ENCODE measurements at regions not wholly inside any gene's neighbourhood (a gene's known extent, or its start where the extent isn't known, plus 50 kb on each side); places are given as distances from the start of the nearest gene placed in this dataset.
"Not testable (repeated sequence)": the region's sequence is repeated elsewhere in the genome, so short reads cannot be mapped to it uniquely, and the experiment has no call there.

DNA sequence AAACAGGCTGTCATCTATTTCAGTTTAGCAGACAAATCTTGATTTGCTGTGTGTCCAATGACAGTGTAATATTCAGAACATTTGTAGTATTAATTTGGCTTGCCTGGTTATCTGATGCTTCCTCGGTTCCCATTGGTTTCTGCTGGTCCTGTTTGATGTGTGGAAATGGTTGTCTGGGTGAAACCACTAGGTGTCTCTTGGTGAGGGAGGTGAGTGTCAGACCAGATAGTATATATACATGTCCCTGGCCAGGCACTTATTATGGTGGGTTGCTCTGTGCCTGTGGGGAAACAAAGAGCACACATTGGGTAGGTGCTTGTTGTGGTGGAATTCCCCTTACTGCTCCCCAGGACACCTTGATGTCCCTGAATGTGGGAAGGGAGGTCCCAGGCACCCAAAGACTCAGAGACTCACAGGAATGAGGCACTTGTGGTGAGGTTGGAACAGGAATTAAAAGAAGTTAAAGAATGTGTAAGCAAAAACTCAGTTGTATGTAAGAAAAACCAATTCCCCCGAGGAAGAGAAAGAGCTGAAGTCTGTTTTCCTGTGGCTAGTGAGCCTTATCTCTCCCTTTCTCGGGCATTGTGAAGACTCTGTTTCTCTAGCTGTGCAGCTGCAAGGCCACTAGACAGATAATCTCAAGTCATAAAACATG is 1519.1 kb downstream of the BRINP3 start:
- DNase-seq (ENCODE audit: low read depth, low spot score) = peak; percentile 56

- DNase-seq (ENCODE audit: low read depth, low spot score) = no peak
Observed at GRCh38 chr1:188986745-188987417, 1490.8 kb downstream of the BRINP3 start.

- no peak for DNase-seq (ENCODE audit: low read depth, low spot score)
Observed at GRCh38 chr1:188988589-188988988, 1489.1 kb downstream of the BRINP3 start.

DNA sequence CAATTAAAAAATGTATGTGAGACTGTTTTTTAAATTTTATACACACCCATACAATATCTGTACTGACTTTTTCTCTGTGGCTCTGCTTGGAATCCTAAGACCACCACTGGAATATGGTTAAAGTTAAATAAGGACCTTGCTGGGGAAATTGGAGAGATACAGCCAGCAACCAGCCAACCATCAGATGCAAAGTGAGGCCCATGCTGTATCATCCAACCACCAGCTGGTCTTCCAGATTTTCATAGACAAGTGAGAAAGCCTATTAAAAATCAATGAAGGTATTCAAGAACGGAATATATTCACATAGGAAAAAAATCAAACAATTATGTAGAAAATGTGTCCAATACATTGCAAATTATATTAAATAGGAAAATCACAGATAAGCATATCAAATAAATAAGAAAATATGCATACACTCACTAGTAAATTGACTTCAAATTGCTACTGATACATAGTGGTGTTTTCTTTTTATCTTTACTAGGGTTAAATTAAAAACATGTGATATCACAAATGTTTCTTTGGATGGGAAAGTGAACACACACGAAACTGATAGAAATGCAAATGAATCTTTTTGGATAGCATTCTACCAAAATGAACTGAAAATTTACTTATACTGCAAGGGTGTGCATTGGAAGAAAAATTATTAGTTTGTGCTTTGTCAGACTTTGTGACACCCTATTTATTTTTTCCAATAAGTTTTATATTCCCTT is 1486.3 kb downstream of the BRINP3 start:
- DNase-seq (ENCODE audit: low read depth, low spot score) = no peak

DNA sequence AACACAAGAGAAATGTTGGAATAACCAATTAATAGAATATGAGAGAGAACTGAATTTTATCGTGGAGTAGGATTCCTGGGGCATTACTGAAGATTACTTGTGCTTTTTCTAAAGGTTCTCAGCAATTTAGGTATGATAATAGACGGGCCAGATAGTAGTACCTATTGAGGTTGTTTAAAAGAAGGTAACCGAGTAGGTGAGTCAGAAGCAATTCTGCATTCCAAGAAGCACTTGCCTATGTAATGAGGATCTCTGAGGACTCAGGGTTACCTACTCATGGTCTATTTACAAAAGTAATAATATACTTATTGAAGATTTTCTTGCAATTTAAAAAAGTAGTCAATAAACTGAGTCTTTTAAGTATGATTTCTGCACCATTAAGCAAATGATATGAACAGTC is 1469.8 kb downstream of the BRINP3 start:
- DNase-seq (ENCODE audit: low read depth, low spot score) = no peak

DNA sequence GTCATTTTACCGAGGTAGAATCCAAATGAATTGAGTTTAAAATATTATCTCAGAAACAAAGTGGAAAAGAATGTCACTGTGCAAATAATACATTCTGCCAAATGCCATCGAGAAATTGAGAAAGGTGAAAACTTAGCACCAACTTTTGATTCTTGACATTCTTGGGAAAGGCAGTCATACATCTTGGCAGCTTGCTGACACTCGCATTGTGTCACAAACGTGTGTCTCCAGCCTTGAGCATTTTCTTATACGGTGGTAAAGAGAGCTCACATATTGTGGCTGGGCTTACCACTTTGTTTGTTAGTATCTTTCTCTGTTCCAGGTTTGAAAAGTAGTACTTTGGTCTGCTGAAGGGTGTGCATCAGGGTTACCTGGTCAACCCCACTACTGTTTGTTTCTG is 1456.1 kb downstream of the BRINP3 start:
- peak; percentile 0 for DNase-seq (ENCODE audit: low read depth, low spot score)

- no peak for DNase-seq (ENCODE audit: low read depth, low spot score)
Observed at GRCh38 chr1:189022015-189022414, 1455.6 kb downstream of the BRINP3 start.

DNA sequence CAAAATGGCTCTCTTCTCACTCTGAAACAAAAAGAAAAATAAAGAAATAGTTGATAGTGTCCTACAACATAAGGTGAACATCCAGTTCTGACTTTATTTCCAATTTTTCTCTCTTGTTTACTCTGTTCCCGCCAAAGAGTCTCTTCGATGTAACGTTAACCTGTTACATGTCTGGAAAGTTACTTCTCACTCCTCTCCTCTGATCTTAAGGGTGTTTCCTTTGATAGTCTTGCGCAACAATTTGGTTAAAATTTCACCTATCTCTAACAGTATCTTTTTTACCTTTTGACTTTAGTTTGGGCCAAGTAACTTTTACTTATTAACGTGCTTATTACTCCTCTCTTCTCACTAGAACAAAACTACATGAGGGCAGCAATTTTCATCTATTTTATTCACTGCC is 1450.2 kb downstream of the BRINP3 start:
- no peak for DNase-seq (ENCODE audit: low read depth, low spot score)

- DNase-seq (ENCODE audit: low read depth, low spot score) = no peak
Observed at GRCh38 chr1:189033169-189033568, 1444.5 kb downstream of the BRINP3 start.

- DNase-seq (ENCODE audit: low read depth, low spot score) = no peak
Observed at GRCh38 chr1:189036628-189037027, 1441.0 kb downstream of the BRINP3 start.

GRCh38 chr1:189046127-189046526 is 1431.5 kb downstream of the BRINP3 start:
- no peak for DNase-seq (ENCODE audit: low read depth, low spot score)

GRCh38 chr1:189084811-189085210 is 1392.9 kb downstream of the BRINP3 start:
- DNase-seq (ENCODE audit: low read depth, low spot score) = no peak

- DNase-seq (ENCODE audit: low read depth, low spot score) = peak; percentile 37
Observed at GRCh38 chr1:189103956-189104355, 1373.7 kb downstream of the BRINP3 start.

DNA sequence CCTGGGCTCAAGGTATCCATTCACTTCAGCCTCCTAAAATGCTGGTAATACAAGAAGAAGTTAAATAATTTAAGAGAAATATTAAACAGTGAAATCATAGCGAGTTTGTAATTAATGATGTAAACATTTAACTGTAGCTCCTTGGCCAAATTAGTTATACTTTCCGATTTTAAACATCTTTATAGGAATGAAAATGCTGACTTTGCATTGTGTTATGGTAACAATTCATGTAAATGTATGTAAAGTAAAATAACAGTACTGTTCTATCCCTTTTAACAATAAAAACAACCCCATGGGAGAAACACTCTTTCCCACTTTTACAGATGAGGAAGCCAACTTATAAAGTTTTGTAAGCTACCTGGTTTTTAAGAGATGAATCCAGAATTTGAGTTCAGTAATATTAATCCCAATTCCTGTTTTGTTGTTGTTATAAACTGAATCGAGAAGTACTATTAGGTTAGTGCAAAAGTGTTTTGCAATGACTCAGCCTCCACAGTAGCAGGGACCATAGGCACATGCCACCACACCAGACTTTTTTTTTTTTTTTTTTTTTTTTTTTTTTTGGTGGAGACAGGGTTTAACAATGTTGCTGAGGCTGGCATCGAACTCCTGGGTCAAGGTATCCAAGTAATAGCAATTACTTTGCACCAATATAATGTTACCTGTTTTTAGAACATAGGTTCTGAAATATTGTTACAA is 1360.4 kb downstream of the BRINP3 start:
- DNase-seq (ENCODE audit: low read depth, low spot score) = no peak

DNA sequence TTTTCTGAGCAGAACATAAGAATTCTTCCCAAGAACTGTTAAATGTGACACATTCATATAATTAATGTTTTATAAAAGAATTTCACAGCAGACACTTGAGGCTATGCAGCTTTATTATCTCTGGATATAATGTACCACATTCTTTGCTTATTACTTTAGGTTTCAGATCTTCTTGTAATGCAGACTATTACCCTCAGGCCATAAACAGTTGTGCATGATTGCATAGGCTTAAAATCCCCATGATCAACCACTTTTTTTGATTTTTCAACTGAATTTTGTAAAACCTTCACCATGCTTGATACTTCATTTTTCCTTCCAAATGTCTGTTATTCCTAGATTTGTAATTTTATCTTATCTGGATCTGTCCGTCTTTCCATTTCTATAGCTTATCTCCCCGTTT is 1355.7 kb downstream of the BRINP3 start:
- DNase-seq (ENCODE audit: low read depth, low spot score) = no peak

- no peak for DNase-seq (ENCODE audit: low read depth, low spot score)
Observed at GRCh38 chr1:189125694-189126093, 1352.0 kb downstream of the BRINP3 start.

DNA sequence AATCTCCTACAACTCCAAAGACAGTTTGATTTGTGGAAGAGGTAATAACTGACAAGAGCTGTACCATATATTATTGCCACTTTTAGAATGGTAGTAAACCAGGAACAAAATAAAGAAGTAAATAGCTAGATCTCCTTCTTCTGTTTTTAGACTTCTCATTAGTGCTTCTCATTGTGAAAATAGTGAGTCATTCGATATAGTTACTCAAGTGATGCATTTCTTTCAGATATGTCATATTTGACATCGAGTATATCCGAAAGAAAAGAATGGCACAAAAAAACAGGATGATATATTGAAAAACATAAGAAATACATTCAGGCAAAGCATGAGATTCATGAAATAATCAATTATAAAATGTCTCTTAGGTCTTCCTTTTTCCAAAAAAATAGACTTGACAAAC is 1346.1 kb downstream of the BRINP3 start:
- DNase-seq (ENCODE audit: low read depth, low spot score) = no peak

- DNase-seq (ENCODE audit: low read depth, low spot score) = not testable (repeated sequence)
Observed at GRCh38 chr1:189139748-189140147, 1337.9 kb downstream of the BRINP3 start.

DNA sequence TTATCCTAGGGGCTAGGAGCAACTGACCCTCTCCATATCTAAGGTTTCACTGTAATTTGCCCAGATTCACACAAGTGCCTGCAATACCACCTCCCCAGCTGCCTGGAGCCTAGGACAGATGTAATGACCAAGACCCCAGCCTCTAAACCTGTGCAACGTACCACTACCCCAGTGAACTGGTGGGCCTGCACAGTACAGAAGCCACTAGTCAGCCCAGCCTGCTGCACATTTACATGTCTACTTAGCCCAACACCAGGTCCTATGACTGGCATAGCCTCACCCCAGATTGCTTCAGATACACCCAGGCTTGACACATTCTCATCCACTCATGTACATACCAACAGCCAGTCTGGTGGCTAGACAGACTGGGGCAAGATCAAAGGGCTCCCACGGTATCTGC is 1336.6 kb downstream of the BRINP3 start:
- DNase-seq (ENCODE audit: low read depth, low spot score) = no peak

DNA sequence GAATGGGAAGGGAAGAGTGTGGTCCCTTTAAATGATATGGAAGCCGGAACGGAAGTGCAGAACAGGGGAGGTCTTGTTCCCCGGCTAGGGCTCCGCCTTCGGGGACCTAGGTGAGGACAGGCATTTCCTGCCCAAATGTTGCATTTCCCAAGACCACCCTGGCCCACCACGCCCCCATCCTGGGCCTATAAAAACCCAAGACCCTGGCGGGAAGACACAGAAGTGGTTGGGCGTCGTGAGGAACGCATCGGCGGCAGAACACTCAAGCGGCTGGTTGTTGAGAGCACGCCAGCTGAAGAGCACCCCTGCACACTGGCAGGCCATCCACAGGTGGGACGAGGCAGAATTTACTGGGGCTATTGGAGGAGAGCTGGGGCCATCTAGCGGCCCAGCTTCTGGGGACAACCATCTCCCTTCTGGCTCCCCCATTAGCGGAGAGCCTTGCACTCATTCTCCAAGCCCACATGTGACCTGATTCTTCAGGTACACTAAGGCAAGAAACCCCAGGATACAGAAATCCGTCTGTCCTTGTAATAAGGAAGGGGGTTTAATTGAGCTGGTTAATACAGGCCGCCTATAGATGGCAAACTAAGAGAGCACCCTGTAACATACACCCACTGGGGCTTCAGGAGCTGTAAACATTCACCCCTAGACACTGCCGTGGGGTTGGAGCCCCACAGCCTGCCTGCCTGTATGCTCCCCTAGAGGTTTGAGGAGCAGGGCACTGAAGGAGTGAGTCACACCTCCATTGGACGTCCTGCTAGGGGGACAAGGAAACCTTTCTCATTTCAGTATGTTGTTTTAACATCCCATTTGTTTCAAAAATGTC is 1327.9 kb downstream of the BRINP3 start:
- DNase-seq (ENCODE audit: low read depth, low spot score) = no peak

GRCh38 chr1:189150624-189151023 is 1327.0 kb downstream of the BRINP3 start:
- no peak for DNase-seq (ENCODE audit: low read depth, low spot score)
